ENCODE measurements at regions not wholly inside any gene's neighbourhood (a gene's known extent, or its start where the extent isn't known, plus 50 kb on each side); places are given as distances from the start of the nearest gene placed in this dataset.

- DNase-seq (ENCODE audit: low spot score): no peak
Observed at GRCh38 chr6:79776076-79776475, 144.9 kb downstream of the SH3BGRL2 start.

GRCh38 chr6:79775222-79775621 lies 144.1 kb downstream of the SH3BGRL2 start:
- TF ChIP-seq CTCF (IDR thresholded peaks at IDR 0.05; ENCODE audit: extremely low read depth, missing control alignments): no peak
- DNase-seq (ENCODE audit: low spot score): no peak

More at GRCh38 chr6:79776076-79776475, 144.9 kb downstream of the SH3BGRL2 start:
- no peak for TF ChIP-seq CTCF (IDR thresholded peaks at IDR 0.05; ENCODE audit: extremely low read depth, missing control alignments)

GRCh38 chr6:79764747-79765146 lies 133.6 kb downstream of the SH3BGRL2 start:
- TF ChIP-seq CTCF (IDR thresholded peaks at IDR 0.05; ENCODE audit: extremely low read depth, missing control alignments): no peak
- DNase-seq (ENCODE audit: low spot score): no peak

- TF ChIP-seq CTCF (IDR thresholded peaks at IDR 0.05; ENCODE audit: extremely low read depth, missing control alignments): no peak
- DNase-seq (ENCODE audit: low spot score): no peak
Observed at GRCh38 chr6:79763301-79763700, 132.2 kb downstream of the SH3BGRL2 start.

- no peak for DNase-seq (ENCODE audit: low spot score)
- no peak for TF ChIP-seq CTCF (IDR thresholded peaks at IDR 0.05; ENCODE audit: extremely low read depth, missing control alignments)
Observed at GRCh38 chr6:79762370-79762769, 131.2 kb downstream of the SH3BGRL2 start.

GRCh38 chr6:79756496-79756895 lies 125.4 kb downstream of the SH3BGRL2 start:
- no peak for TF ChIP-seq CTCF (IDR thresholded peaks at IDR 0.05; ENCODE audit: extremely low read depth, missing control alignments)
- no peak for DNase-seq (ENCODE audit: low spot score)

- TF ChIP-seq CTCF (IDR thresholded peaks at IDR 0.05; ENCODE audit: extremely low read depth, missing control alignments): no peak
- DNase-seq (ENCODE audit: low spot score): no peak
Observed at GRCh38 chr6:79755967-79756366, 124.8 kb downstream of the SH3BGRL2 start.
